H1 (cell line): ENCODE measurements at regions not wholly inside any gene's neighbourhood (a gene's known extent, or its start where the extent isn't known, plus 50 kb on each side); places are given as distances from the start of the nearest gene placed in this dataset.

Experiments used
- FOSL1 ChIP-seq: IDR thresholded peaks from 2 replicates; pipeline ENCODE4 v1.6.1; 2011; ENCODE audit warnings: mild to moderate bottlenecking, low read depth, low read length, moderate library complexity; ENCODE audit not compliant: insufficient read depth
- RXRA ChIP-seq: IDR thresholded peaks from 2 replicates; pipeline ENCODE4 v1.6.1; 2011; ENCODE audit warnings: low read depth, mild to moderate bottlenecking, low read length, moderate library complexity; ENCODE audit not compliant: insufficient read depth

- TF ChIP-seq FOSL1 = no peak
- no peak for TF ChIP-seq RXRA
These were observed 50.4 kb upstream of the CALM3 start (continued) for GRCh38 chr19:46550684-46551083.
